ENCODE measurements at regions not wholly inside any gene's neighbourhood (a gene's known extent, or its start where the extent isn't known, plus 50 kb on each side); places are given as distances from the start of the nearest gene placed in this dataset.

DNA sequence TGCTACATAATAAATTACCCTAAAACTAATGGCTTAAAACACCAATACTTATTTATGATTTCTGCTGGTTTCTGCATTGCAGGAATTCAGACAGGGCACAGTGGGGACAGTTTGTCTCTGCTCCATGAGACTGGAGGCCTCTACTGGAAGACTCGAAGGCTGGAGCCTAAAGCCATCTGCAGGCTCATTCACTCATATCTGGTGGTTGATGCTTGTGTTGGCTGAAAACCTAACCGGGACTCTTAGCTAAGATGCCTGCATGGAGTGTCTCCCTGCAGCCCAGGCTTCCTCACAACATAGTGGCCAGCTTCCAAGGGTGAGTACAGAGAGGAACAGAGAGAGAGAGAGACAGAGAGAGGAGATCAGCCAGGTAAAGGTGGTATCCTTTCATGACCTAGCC is 195.5 kb upstream of the FOXA2 start:
- in situ Hi-C loops (cut with MboI; ENCODE audit: low sequenced_read_pairs), result no loop called here

DNA sequence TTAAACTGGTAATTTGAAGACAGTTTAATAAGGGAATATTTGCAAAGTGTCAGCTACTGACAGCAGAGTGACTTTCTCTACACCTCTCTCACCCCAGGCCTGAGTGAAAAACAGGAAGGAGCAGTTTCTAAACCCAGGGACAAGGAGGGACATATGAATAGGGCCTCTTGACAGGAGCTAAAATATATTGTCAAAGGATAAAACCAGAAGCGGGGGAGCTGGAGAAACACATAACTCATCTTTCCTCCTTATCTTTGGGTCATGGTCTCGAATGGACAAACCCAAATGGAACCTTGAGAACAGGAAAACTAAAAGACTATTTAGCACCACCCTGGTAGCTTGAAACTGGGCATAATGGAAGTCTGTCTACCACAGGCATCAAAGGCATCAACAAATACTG is 197.5 kb upstream of the FOXA2 start:
- in situ Hi-C loops (cut with MboI; ENCODE audit: low sequenced_read_pairs), result no loop called here

GRCh38 chr20:22789676-22790075 is 205.3 kb upstream of the FOXA2 start:
- in situ Hi-C loops (cut with MboI; ENCODE audit: low sequenced_read_pairs), result no loop called here

- in situ Hi-C loops (cut with MboI; ENCODE audit: low sequenced_read_pairs), result no loop called here
These were observed 207.0 kb upstream of the FOXA2 start for GRCh38 chr20:22791396-22791795.

GRCh38 chr20:22791877-22792525 is 207.6 kb upstream of the FOXA2 start:
- in situ Hi-C loops (cut with MboI; ENCODE audit: low sequenced_read_pairs), result no loop called here

DNA sequence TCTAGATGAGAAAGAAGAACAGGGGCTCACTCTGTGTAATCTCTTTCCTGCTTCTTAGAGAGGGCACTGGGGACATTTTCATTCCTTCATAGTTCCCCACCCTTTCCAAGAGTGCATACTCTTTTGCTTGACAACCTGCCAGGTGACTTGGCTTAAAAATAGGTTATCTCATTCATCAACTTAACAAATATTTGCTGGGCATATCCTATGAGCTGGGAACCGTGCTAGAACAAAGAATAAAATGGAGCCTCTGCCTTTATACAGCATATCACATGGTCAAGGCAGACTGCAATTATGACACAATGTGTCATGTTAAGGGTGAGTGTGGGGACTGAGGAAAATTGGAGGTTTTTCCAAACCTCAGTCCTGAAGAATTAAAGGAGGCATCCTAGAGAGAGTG is 209.8 kb upstream of the FOXA2 start:
- in situ Hi-C loops (cut with MboI; ENCODE audit: low sequenced_read_pairs), result no loop called here

DNA sequence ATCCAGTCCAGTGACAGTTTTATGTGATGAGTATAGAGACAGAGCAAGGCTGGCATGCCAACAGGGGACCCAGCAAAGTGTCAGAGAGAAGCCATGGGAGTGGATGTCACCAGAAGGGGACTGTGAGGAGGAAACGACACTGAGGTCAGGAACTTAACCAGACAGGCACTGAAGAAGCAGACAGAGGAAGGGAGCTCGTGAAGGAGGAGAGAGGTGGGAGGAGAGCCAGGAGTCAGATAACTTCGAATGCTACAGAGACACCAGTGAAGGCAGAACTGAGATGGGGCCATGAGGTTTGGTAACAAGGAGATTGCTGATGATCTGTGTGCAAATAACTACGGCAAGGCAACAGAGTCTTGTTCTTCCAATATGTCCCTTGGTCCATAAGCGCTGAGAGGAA is 211.1 kb upstream of the FOXA2 start:
- in situ Hi-C loops (cut with MboI; ENCODE audit: low sequenced_read_pairs), result no loop called here

- in situ Hi-C loops (cut with MboI; ENCODE audit: low sequenced_read_pairs), result no loop called here
These were observed 211.5 kb upstream of the FOXA2 start for GRCh38 chr20:22795871-22796270.

DNA sequence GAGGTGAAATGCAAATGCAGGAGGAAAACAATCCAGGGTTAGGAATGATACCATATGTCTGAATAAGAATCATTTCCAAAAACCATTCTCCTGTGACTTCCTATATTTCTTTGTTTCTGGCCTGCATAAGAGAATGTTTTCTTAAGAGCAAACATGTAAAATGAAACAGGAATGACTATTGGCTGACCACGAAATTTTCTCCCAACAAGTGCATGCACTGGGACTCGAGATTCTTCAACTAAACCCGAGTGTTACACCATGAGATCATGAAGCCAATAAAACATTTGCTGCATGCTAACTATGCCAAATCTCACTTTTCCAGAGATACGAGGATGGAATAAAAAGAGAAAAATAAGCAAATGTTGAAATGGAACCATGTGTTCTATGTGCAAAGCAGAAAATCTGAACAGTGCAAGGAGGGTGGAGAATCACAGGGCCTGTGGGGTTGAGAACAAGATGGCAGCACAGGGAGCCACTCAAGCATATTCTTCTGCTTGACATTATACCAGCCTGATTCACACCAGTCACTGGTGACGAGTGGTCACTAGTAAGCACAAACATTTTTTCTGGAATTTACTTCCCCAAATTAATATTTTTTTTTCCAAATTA is 212.2 kb upstream of the FOXA2 start:
- in situ Hi-C loops (cut with MboI; ENCODE audit: low sequenced_read_pairs), result no loop called here

DNA sequence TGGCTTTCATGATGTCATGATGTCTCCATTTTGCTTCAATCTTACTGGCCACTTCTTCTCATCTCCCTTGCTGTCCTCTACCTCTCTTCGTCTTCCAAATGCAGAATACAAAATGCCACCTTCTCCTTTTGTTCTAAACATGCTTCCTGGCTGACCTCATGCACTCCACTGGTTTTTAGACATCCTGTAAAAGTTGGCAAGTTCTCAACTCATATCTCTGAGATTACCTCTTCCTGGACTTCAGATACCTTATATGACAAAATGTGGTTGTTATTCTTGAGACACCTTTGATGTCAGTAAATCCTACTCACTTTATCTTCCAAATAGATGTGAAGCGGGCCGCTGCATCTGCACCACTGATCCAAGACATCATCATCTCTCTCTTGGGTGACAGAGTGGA is 212.7 kb upstream of the FOXA2 start:
- in situ Hi-C loops (cut with MboI; ENCODE audit: low sequenced_read_pairs), result no loop called here

- in situ Hi-C loops (cut with MboI; ENCODE audit: low sequenced_read_pairs), result no loop called here
These were observed 215.3 kb upstream of the FOXA2 start for GRCh38 chr20:22799687-22800086.

GRCh38 chr20:22800129-22800528 is 215.8 kb upstream of the FOXA2 start:
- in situ Hi-C loops (cut with MboI; ENCODE audit: low sequenced_read_pairs), result no loop called here

- in situ Hi-C loops (cut with MboI; ENCODE audit: low sequenced_read_pairs), result no loop called here
These were observed 217.2 kb upstream of the FOXA2 start for GRCh38 chr20:22801528-22801927.

- in situ Hi-C loops (cut with MboI; ENCODE audit: low sequenced_read_pairs), result no loop called here
These were observed 217.9 kb upstream of the FOXA2 start for GRCh38 chr20:22802296-22802695.

DNA sequence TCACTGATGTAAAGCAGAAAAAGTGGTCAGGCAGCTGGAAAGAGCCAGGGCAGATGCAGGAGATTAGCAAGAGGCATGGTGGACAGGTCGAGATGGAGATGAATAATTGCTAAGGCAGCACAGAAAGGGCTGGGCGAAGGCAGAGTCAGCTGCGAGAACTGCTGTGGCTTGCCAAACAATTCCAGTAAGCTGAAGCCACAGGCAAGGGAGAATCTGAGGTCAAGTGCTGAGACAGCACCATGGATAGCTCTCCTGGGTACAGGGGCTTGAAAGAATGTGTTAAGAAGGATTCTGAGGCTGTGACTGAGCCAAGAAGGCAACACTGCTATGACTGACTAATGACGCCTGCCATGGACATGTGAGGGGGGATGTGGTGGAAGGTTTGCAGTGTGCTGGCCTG is 220.8 kb upstream of the FOXA2 start:
- in situ Hi-C loops (cut with MboI; ENCODE audit: low sequenced_read_pairs), result no loop called here

DNA sequence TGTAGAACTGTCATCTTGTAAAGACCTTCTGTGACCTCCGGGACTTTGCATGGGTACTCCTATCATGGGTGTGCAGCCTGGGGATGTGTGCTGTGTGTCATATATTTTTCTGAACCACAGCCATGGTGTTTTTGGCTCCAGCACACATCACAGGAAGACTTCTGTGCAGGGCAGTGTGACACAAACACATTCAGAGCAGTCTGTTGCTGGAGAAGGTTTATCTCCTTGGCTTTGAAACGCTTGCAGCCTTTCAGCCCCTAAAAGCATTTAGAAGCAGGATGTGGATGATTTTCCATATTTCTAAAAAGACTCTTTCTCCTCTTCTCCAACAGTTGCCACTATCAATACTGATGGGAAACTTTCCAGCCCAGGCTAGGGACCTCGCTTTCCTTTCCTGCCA is 221.6 kb upstream of the FOXA2 start:
- in situ Hi-C loops (cut with MboI; ENCODE audit: low sequenced_read_pairs), result no loop called here

DNA sequence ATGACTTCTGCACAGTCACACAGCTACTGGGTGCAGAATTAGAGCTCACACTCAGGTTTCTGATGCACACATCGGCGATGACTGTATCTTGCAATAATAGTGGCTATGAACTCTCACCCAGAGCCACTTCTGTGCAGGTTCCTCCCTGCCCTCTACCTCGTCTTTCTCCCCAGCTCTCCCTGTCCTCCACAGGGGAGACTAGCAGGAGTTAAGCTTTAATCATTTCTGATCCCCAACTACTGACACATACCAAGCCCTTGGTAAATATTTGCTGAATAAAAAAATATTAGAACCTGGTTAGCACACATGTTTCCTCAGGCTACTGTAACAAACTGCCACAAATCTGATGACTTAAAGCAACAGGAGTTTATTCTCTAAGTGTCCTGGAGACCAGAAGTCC is 222.7 kb upstream of the FOXA2 start:
- in situ Hi-C loops (cut with MboI; ENCODE audit: low sequenced_read_pairs), result no loop called here

DNA sequence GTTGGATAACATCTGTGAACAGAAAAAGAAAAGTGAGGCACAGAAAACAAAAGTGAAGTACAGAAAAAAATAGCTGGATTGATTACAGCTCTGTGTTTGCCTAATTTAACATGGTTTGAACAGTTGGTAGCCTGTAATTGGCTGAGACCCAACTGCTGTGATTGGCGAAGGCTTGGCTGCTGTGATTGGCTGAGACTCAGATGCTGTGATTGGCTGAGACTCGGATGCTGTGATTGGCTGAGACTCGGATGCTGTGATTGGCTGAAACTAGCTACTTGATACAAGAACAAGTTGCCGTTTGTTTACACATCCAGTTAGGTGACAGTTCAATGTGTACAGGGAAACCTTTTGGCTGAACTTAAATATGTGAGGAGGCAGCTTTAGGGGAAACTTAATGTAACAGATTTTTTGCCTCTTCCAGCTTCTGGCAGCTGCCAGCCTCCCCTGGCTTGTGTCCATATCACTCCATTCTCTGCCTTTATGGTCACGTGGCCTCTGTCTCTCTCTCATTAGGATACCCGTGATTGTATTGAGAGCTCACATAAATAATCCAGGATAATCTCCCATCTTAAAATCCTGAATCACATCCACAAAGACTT is 223.4 kb upstream of the FOXA2 start:
- in situ Hi-C loops (cut with MboI; ENCODE audit: low sequenced_read_pairs), result no loop called here

DNA sequence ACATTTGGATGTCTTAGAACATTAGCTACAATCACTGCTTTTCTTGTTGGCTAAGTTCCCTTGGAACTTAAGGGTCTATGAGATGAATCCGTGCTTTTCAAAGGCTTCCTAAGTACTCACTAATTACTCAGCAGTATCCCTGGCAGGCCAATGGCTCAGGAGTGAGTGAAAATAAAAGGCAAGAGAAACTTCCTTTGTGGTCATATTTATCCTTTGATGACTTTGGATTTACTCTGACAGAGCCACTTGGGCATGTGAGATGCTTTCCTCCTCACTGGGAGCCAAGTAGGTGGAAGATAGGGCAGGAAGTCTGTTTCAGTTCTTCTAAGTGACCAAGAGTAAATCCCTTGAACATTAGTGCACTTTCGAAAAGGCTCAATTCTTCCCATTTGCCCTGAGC is 224.3 kb upstream of the FOXA2 start:
- in situ Hi-C loops (cut with MboI; ENCODE audit: low sequenced_read_pairs), result no loop called here

GRCh38 chr20:22810030-22810429 is 225.1 kb upstream of the SSTR4 start:
- in situ Hi-C loops (cut with MboI; ENCODE audit: low sequenced_read_pairs), result no loop called here

- in situ Hi-C loops (cut with MboI; ENCODE audit: low sequenced_read_pairs), result no loop called here
These were observed 224.2 kb upstream of the SSTR4 start for GRCh38 chr20:22810626-22811569.

All from HL-60/S4 treated with phorbol 12-myristate 13-acetate at 8.2 ng/mL for 4 days and 3 days (cell line).